ENCODE measurements at regions not wholly inside any gene's neighbourhood (a gene's known extent, or its start where the extent isn't known, plus 50 kb on each side); places are given as distances from the start of the nearest gene placed in this dataset.

DNA sequence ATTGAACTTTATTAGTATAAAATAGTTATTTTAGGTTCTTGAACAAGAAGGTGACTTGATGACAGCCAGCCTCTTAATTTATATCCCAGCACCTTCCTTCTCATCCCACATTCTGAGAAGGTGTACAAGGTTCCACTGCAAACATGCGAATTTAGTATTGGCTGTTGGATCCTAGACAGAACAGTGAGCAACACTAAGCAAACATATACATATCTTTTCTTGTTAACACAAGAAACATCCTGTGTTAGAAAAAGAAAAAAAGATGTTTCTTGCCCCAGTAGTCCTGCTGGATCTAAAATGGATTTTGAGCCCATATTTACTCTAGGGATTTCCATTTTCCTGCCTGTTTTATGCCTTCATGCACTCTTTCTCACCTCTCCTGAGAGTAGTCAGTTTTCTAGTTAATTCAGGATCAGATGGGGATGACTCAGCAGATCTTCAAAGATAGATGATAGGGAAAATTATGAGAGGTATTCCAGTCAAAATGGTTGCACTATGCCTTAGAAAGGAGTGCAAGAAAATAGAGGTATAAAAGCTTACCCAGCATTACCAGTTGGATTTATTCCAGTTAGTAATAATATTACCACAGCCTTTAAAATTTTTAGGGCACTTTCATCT is 336.5 kb downstream of the MEIS1 start:
- H3K9ac ChIP-seq (ENCODE audit: low read length) = no peak overlapping the region
- no peak for DNase-seq
- no peaks in the 10 kb centered on the region for H3F3A ChIP-seq (ENCODE audit: insufficient read depth, low read length)
- H3K4me2 ChIP-seq (ENCODE audit: low read depth, low read length) = no peak overlapping the region
- TF ChIP-seq EZH2 (optimal IDR thresholded peaks at IDR 0.05; ENCODE audit: low read depth, low read length) = no peak
- TF ChIP-seq, protein P1, sequence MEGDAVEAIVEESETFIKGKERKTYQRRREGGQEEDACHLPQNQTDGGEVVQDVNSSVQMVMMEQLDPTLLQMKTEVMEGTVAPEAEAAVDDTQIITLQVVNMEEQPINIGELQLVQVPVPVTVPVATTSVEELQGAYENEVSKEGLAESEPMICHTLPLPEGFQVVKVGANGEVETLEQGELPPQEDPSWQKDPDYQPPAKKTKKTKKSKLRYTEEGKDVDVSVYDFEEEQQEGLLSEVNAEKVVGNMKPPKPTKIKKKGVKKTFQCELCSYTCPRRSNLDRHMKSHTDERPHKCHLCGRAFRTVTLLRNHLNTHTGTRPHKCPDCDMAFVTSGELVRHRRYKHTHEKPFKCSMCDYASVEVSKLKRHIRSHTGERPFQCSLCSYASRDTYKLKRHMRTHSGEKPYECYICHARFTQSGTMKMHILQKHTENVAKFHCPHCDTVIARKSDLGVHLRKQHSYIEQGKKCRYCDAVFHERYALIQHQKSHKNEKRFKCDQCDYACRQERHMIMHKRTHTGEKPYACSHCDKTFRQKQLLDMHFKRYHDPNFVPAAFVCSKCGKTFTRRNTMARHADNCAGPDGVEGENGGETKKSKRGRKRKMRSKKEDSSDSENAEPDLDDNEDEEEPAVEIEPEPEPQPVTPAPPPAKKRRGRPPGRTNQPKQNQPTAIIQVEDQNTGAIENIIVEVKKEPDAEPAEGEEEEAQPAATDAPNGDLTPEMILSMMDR (IDR thresholded peaks at IDR 0.05; ENCODE audit: low read length) = no peak
- TF ChIP-seq EZH2phosphoT487 (IDR thresholded peaks at IDR 0.05; ENCODE audit: low read length) = no peak
- no peaks in the 10 kb centered on the region for H3K27me3 ChIP-seq (replicated peaks; ENCODE audit: insufficient read depth, low read length)
- H3K9me3 ChIP-seq (replicated peaks; ENCODE audit: insufficient read depth, low read length) = no peaks in the 10 kb centered on the region
- no peak overlapping the region for H3K27ac ChIP-seq (ENCODE audit: low read length)
- H3K4me3 ChIP-seq (ENCODE audit: low read length) = no peak overlapping the region
- H3K79me2 ChIP-seq (ENCODE audit: low read length) = no peaks in the 10 kb centered on the region
- no peaks in the 10 kb centered on the region for H3K36me3 ChIP-seq (replicated peaks; ENCODE audit: insufficient read depth, low read length)
- no peak overlapping the region for H2AFZ ChIP-seq (ENCODE audit: low read length)
- H3K4me1 ChIP-seq (ENCODE audit: low read length) = no peaks in the 10 kb centered on the region
- no peaks in the 10 kb centered on the region for H3K9me2 ChIP-seq (replicated peaks; ENCODE audit: insufficient read depth, low read length)
- no peaks in the 10 kb centered on the region for H4K20me1 ChIP-seq (ENCODE audit: insufficient read depth, low read length)

DNA sequence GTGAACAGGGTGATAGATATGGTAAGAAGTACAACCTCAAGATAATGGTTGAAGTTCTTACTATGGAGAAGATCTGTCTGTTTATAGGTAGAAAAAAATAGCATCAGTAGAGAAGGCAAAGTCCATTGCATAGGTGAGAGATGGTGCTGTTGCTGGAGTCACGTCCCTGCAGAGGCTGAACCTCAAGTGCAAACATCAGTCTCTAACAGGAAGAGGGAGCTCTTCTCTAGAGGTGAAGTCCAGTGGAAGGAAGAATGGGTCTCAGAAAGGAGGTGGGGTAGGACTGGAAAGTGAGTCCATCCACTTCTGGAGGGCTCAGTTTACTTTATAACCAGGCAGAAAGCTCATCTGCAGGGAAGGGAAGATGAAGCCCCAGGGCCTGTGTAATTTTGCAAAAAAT is 337.7 kb downstream of the MEIS1 start:
- no peak for DNase-seq
- H3K4me2 ChIP-seq (ENCODE audit: low read depth, low read length) = no peak overlapping the region
- no peak overlapping the region for H3K4me3 ChIP-seq (ENCODE audit: low read length)
- H3K9ac ChIP-seq (ENCODE audit: low read length) = no peak overlapping the region
- no peaks in the 10 kb centered on the region for H3K9me3 ChIP-seq (replicated peaks; ENCODE audit: insufficient read depth, low read length)
- H3K27ac ChIP-seq (ENCODE audit: low read length) = no peak overlapping the region
- H2AFZ ChIP-seq (ENCODE audit: low read length) = no peak overlapping the region
- TF ChIP-seq EZH2phosphoT487 (IDR thresholded peaks at IDR 0.05; ENCODE audit: low read length) (no peak), EZH2 (optimal IDR thresholded peaks at IDR 0.05; ENCODE audit: low read depth, low read length) (no peak)
- TF ChIP-seq, protein P1 (IDR thresholded peaks at IDR 0.05; ENCODE audit: low read length) = no peak
- no peaks in the 10 kb centered on the region for H3K9me2 ChIP-seq (replicated peaks; ENCODE audit: insufficient read depth, low read length)
- no peaks in the 10 kb centered on the region for H4K20me1 ChIP-seq (ENCODE audit: insufficient read depth, low read length)
- no peaks in the 10 kb centered on the region for H3K4me1 ChIP-seq (ENCODE audit: low read length)
- no peaks in the 10 kb centered on the region for H3K27me3 ChIP-seq (replicated peaks; ENCODE audit: insufficient read depth, low read length)
- H3K36me3 ChIP-seq (replicated peaks; ENCODE audit: insufficient read depth, low read length) = no peaks in the 10 kb centered on the region
- H3F3A ChIP-seq (ENCODE audit: insufficient read depth, low read length) = no peaks in the 10 kb centered on the region
- no peaks in the 10 kb centered on the region for H3K79me2 ChIP-seq (ENCODE audit: low read length)

DNA sequence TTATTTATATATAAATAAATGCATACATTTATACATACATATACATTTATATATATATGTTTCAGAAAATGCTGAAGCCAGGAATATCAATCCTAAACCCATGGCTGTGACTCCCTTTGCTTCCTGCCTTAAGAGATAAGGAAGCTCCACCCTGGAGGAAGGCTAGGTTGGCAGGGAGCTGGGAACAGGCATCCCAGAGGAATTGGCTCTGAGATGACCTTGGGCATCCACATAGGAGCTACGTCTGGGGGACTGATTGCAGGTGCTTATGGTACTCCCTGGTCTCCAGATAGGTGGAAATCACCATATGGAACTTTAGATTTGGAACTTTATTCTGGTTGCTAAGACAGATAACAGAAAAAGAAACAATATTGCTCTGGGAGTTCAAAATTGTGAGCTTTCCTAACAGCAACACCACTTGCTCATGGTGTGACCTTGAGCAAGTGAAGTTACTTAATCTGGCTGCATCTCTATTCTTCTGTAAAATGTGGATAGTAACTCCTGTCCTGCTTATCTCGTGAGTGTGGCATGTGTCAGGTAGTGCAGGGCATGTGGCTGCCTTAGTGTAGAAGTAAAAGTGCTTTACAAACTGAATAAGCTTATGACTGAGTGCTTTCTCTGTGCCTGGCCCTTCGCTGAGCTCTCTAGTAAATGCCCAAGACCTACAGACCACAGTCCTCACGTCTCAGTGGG is 341.0 kb downstream of the MEIS1 start:
- Histone ChIP-seq H3K4me1 (ENCODE audit: low read length) (no peaks in the 10 kb centered on the region), H3F3A (ENCODE audit: insufficient read depth, low read length) (no peaks in the 10 kb centered on the region), H3K9me2 (replicated peaks; ENCODE audit: insufficient read depth, low read length) (no peaks in the 10 kb centered on the region), H3K9me3 (replicated peaks; ENCODE audit: insufficient read depth, low read length) (no peaks in the 10 kb centered on the region), H3K36me3 (replicated peaks; ENCODE audit: insufficient read depth, low read length) (no peaks in the 10 kb centered on the region), H3K79me2 (ENCODE audit: low read length) (no peaks in the 10 kb centered on the region), H4K20me1 (ENCODE audit: insufficient read depth, low read length) (no peaks in the 10 kb centered on the region), H3K4me3 (ENCODE audit: low read length) (no peak overlapping the region), H3K9ac (ENCODE audit: low read length) (no peak overlapping the region), H3K4me2 (ENCODE audit: low read depth, low read length) (no peak overlapping the region), H3K27ac (ENCODE audit: low read length) (no peak overlapping the region), H3K27me3 (replicated peaks; ENCODE audit: insufficient read depth, low read length) (no peaks in the 10 kb centered on the region), H2AFZ (ENCODE audit: low read length) (no peak overlapping the region)
- TF ChIP-seq, protein P1 (IDR thresholded peaks at IDR 0.05; ENCODE audit: low read length) = no peak
- no peak for TF ChIP-seq EZH2 (optimal IDR thresholded peaks at IDR 0.05; ENCODE audit: low read depth, low read length)
- TF ChIP-seq EZH2phosphoT487 (IDR thresholded peaks at IDR 0.05; ENCODE audit: low read length) = no peak
- DNase-seq = no peak

Measured in MM.1S (cell line).